RWPE2 (cell line): ENCODE measurements at regions not wholly inside any gene's neighbourhood (a gene's known extent, or its start where the extent isn't known, plus 50 kb on each side); places are given as distances from the start of the nearest gene placed in this dataset.

Experiments
- ATAC-seq: fragments of 200-7000 bp; cut with Tn5 transposase; 3 replicates; pipeline ENCODE4 v1.9.1; 2021; ENCODE audit warnings: low read depth
- DNase-seq: peaks from one replicate; pipeline ENCODE4 v3.0.0-alpha.2; 2020; ENCODE audit warnings: low spot score
- H3K27ac ChIP-seq: fragments of 450-650 bp; 2 replicates; pipeline ENCODE4 v1.5.1; 2017; ENCODE audit warnings: mild to moderate bottlenecking; ENCODE audit not compliant: poor library complexity, severe bottlenecking
- H3K27me3 ChIP-seq: fragments of 250-450 bp; sonication (Bioruptor Pico); 2 replicates; pipeline ENCODE4 v1.5.1; 2021; ENCODE audit warnings: mild to moderate bottlenecking, moderate library complexity; ENCODE audit not compliant: insufficient read depth, poor library complexity, severe bottlenecking
- H3K36me3 ChIP-seq: fragments of 250-450 bp; sonication (Bioruptor Pico); 2 replicates; pipeline ENCODE4 v1.5.1; 2020; ENCODE audit warnings: low read depth, mild to moderate bottlenecking, moderate library complexity
- H3K4me1 ChIP-seq: fragments of 250-450 bp; sonication (Bioruptor Pico); 2 replicates; pipeline ENCODE4 v1.5.1; 2021; ENCODE audit warnings: mild to moderate bottlenecking, moderate library complexity; ENCODE audit not compliant: insufficient read depth, poor library complexity, severe bottlenecking
- H3K4me3 ChIP-seq: fragments of 250-450 bp; sonication (Bioruptor Pico); 2 replicates; pipeline ENCODE4 v1.5.1; 2021; ENCODE audit warnings: mild to moderate bottlenecking, moderate library complexity; ENCODE audit not compliant: severe bottlenecking
- H3K9me3 ChIP-seq: fragments of 250-450 bp; sonication (Bioruptor Pico); 2 replicates; pipeline ENCODE4 v1.5.1; 2021; ENCODE audit warnings: mild to moderate bottlenecking, moderate library complexity; ENCODE audit not compliant: severe bottlenecking
- TF ChIP-seq, protein P1 (sequence below): fragments of 450-650 bp; IDR thresholded peaks from one replicate; pipeline ENCODE4 v1.5.1; 2017; ENCODE audit warnings: mild to moderate bottlenecking, moderate library complexity; ENCODE audit not compliant: poor library complexity, severe bottlenecking

DNA sequence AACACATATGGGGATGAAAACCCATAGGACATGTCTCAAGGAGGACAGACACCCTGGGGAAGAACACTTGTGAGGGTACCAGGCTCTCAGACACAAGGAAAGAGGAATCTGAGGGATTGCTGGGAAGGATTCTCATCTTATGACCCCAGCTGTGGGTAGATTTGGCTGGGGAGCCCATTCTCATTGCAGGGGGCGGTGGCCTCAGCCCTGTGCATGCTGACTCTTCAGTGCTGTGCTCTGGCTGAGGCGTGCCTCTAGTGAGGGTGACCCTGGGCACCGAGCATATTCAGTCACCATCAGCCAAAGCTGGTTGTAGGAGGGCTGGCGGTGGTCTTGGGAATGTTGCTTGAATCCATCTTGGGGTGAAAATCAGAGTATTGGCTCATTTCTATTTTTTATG is 140.7 kb downstream of the TM9SF2 start:
- Histone ChIP-seq H3K27me3 (no peaks in the 10 kb centered on the region), H3K9me3 (no peaks in the 10 kb centered on the region), H3K27ac (no peak overlapping the region), H3K36me3 (no peaks in the 10 kb centered on the region), H3K4me3 (no peak overlapping the region), H3K4me1 (no peaks in the 10 kb centered on the region)
- no peak for DNase-seq
- no peak for ATAC-seq
- TF ChIP-seq, protein P1, sequence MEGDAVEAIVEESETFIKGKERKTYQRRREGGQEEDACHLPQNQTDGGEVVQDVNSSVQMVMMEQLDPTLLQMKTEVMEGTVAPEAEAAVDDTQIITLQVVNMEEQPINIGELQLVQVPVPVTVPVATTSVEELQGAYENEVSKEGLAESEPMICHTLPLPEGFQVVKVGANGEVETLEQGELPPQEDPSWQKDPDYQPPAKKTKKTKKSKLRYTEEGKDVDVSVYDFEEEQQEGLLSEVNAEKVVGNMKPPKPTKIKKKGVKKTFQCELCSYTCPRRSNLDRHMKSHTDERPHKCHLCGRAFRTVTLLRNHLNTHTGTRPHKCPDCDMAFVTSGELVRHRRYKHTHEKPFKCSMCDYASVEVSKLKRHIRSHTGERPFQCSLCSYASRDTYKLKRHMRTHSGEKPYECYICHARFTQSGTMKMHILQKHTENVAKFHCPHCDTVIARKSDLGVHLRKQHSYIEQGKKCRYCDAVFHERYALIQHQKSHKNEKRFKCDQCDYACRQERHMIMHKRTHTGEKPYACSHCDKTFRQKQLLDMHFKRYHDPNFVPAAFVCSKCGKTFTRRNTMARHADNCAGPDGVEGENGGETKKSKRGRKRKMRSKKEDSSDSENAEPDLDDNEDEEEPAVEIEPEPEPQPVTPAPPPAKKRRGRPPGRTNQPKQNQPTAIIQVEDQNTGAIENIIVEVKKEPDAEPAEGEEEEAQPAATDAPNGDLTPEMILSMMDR = no peak

- Histone ChIP-seq H3K9me3 (no peaks in the 10 kb centered on the region), H3K27ac (no peak overlapping the region), H3K36me3 (no peaks in the 10 kb centered on the region), H3K4me3 (no peak overlapping the region), H3K27me3 (no peaks in the 10 kb centered on the region), H3K4me1 (no peaks in the 10 kb centered on the region)
- DNase-seq = no peak
- TF ChIP-seq, protein P1 = no peak
- ATAC-seq = no peak
These were observed 139.0 kb downstream of the TM9SF2 start for GRCh38 chr13:99640260-99640659.

DNA sequence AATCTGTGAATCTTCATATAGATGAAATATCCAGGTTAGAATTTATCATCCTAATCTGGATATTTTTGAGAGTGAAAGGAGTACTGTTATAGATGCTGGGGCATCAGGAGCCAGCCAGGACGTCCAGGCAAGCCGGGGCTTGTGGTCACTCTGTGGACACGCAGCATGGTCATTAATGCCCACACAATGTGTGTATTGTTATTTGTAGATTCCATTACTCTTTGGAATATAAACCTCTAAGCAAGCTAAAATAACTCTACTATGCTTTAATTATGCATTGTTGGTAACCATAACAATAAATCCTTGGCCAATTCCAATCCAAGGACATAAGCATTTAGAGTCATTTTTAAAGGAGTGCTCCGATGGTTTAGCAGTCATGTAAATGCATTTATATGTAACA is 137.9 kb downstream of the TM9SF2 start:
- DNase-seq (no peak), ATAC-seq (no peak)
- Histone ChIP-seq H3K36me3 (no peaks in the 10 kb centered on the region), H3K4me1 (no peaks in the 10 kb centered on the region), H3K27ac (no peak overlapping the region), H3K27me3 (no peaks in the 10 kb centered on the region), H3K9me3 (no peaks in the 10 kb centered on the region), H3K4me3 (no peak overlapping the region)
- TF ChIP-seq, protein P1 = no peak

DNA sequence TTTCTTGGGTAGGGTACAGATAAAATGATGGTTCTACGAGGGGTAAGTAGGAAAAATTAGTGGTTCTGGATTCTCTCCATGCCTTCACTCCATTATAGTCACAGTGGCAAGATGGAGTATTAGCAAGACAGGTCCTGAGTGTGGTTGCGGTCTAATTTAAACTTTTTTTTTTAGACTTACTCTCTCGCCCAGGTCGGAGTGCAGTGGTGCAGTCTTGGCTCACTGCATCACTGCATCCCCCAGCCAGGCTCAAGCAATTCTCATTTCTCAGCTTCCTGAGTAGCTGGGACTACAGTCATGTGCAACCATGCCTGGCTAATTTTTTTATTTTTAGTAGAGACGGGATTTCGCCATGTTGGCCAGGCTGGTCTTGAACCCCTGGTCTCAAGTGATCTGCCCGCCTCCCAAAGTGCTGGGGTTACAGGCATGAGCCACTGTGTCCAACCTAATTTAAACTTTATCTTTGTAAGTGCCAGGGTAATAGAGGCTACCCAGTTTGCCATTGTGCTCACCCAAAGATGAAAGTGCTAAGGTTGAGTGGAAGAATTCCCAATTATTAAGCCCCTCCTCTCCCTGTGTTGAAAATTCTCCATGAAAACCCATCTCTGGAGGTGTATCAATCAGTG is 135.6 kb downstream of the TM9SF2 start:
- ATAC-seq = no peak
- Histone ChIP-seq H3K4me3 (no peak overlapping the region), H3K4me1 (no peaks in the 10 kb centered on the region), H3K27ac (no peak overlapping the region), H3K9me3 (no peaks in the 10 kb centered on the region), H3K36me3 (no peaks in the 10 kb centered on the region), H3K27me3 (no peaks in the 10 kb centered on the region)
- TF ChIP-seq, protein P1 = no peak
- no peak for DNase-seq

DNA sequence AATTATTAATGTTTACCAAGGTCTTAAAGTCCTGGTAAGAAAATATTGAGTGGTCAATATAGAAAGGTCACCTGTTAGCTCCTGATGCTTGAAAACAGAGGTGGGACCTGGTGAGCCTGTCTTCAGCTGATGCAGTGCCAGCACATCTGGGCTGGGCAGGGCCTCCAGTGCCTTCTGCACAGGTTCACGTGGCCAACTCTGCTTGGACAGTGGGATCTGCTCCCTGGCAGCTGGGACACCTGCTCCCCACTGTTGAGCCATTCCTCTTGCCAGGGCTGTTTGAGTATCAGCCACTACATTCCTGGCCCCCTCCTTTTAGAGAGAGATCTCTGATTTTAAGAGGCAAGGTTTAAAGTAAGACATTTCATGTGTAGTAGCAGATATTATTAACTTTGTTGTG is 135.0 kb downstream of the TM9SF2 start:
- no peaks in the 10 kb centered on the region for H3K36me3 ChIP-seq
- TF ChIP-seq, protein P1 = no peak
- no peaks in the 10 kb centered on the region for H3K27me3 ChIP-seq
- DNase-seq (no peak), ATAC-seq (no peak)
- H3K27ac ChIP-seq = no peak overlapping the region
- H3K9me3 ChIP-seq = no peaks in the 10 kb centered on the region
- no peak overlapping the region for H3K4me3 ChIP-seq
- H3K4me1 ChIP-seq = no peaks in the 10 kb centered on the region
